ENCODE measurements at regions not wholly inside any gene's neighbourhood (a gene's known extent, or its start where the extent isn't known, plus 50 kb on each side); places are given as distances from the start of the nearest gene placed in this dataset.

DNA sequence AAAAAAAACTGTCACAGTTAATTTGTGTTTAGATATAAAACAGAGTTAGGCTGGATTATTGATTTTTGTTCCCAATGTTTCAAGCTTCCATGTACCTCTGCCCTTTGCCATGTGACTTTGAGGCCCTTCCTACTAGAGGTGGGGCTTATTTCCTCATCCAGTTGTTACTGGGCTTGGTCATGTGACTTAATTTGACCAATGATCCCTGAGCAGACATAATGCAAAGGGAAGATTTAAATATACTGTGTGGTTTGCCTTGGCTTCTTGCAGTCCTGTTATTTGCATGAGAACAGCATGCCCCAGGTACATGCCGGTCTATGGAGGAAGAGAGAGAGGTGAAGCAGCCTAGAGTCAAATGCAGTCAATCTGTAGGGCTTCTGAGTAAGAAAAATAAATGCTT is 347.0 kb downstream of the MIAT start:
- no peak for DNase-seq (ENCODE audit: low read depth)
- TF ChIP-seq, protein P1, sequence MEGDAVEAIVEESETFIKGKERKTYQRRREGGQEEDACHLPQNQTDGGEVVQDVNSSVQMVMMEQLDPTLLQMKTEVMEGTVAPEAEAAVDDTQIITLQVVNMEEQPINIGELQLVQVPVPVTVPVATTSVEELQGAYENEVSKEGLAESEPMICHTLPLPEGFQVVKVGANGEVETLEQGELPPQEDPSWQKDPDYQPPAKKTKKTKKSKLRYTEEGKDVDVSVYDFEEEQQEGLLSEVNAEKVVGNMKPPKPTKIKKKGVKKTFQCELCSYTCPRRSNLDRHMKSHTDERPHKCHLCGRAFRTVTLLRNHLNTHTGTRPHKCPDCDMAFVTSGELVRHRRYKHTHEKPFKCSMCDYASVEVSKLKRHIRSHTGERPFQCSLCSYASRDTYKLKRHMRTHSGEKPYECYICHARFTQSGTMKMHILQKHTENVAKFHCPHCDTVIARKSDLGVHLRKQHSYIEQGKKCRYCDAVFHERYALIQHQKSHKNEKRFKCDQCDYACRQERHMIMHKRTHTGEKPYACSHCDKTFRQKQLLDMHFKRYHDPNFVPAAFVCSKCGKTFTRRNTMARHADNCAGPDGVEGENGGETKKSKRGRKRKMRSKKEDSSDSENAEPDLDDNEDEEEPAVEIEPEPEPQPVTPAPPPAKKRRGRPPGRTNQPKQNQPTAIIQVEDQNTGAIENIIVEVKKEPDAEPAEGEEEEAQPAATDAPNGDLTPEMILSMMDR (IDR thresholded peaks at IDR 0.05; ENCODE audit: low read depth, low read length, missing control alignments), result no peak
- H3K4me3 ChIP-seq (ENCODE audit: low read depth, low read length), result no peak overlapping the region

- TF ChIP-seq, protein P1 (IDR thresholded peaks at IDR 0.05; ENCODE audit: low read depth, low read length, missing control alignments), result no peak
- no peak for DNase-seq (ENCODE audit: low read depth)
- no peak overlapping the region for H3K4me3 ChIP-seq (ENCODE audit: low read depth, low read length)
Observed at GRCh38 chr22:27008454-27008853, 351.1 kb downstream of the MIAT start.

GRCh38 chr22:27011133-27011532 is 353.7 kb downstream of the MIAT start:
- no peak for DNase-seq (ENCODE audit: low read depth)
- TF ChIP-seq, protein P1 (IDR thresholded peaks at IDR 0.05; ENCODE audit: low read depth, low read length, missing control alignments), result no peak
- H3K4me3 ChIP-seq (ENCODE audit: low read depth, low read length), result no peak overlapping the region

GRCh38 chr22:27011717-27012116 is 354.3 kb downstream of the MIAT start:
- TF ChIP-seq, protein P1 (IDR thresholded peaks at IDR 0.05; ENCODE audit: low read depth, low read length, missing control alignments), result no peak
- H3K4me3 ChIP-seq (ENCODE audit: low read depth, low read length), result no peak overlapping the region
- no peak for DNase-seq (ENCODE audit: low read depth)

DNA sequence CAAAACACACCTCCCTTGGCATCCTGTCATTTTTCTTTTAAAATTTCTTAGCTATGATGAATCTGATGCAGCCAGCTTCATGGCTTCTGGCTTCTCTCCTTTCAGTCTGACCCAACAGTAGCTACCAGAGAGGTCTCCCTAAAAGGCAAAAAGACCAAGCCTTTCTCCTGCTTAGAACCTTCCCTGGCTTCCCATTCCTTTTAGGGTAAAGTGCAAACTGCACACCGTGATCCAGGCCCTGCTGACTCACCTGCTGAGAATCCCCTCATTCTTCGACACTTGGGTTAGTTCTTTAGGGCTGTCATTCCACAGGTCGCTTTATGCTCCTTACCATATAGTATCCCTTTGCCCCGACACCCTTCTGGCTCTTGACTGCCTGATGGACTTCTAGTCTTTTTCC is 362.4 kb downstream of the MIAT start:
- TF ChIP-seq, protein P1 (IDR thresholded peaks at IDR 0.05; ENCODE audit: low read depth, low read length, missing control alignments), result no peak
- no peak overlapping the region for H3K4me3 ChIP-seq (ENCODE audit: low read depth, low read length)
- no peak for DNase-seq (ENCODE audit: low read depth)

DNA sequence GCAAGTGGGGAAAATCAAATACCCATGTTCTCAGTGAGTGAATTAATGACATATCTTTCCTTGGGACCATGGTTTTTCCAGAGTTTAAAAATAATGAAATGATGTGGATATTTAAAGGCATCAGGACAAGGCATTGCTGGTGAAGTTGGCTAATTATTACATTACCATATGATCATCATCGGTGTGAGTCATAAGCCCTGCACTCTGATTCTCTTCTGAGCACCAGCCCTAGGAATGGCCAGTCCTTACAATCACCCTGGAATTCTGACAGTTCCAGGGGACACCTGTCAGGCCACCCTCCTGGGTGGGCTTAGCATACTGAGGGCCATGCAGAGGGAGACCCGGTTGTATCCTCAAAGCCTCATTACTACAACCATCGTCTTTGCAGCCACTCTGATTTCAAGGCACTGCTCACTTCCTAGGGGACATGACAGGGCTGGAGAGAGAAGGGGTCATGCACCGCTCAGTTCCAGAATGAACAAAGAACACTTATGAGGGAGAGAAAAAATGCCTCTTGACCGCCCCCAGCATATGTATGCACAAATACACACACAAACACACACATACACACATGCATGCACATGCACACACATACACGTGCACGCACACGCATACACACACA is 365.0 kb downstream of the MIAT start:
- no peak for DNase-seq (ENCODE audit: low read depth)
- H3K4me3 ChIP-seq (ENCODE audit: low read depth, low read length), result no peak overlapping the region
- TF ChIP-seq, protein P1 (IDR thresholded peaks at IDR 0.05; ENCODE audit: low read depth, low read length, missing control alignments), result no peak

DNA sequence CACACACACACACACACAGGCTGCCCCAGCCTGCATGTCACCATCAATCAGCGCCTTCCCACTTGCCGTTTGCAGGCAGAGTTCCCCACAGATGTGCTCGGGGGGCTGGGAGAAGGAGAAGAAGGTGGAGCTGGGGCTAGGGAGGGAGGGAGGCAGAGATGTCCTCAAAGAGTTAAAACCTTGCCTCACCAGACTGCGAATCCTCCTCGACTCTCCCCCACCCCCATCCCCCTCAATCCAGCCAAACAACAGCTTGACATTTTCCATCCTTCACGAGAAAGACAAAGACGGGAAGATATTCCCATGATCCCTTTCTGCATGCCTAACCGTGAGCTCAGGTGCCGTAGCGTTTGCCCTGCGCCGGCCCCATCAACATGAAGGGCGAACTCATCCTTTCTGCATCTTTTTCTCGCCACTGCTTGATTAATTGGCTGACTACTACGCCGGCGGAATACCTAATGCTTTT is 365.5 kb downstream of the MIAT start:
- H3K4me3 ChIP-seq (ENCODE audit: low read depth, low read length), result no peak overlapping the region
- TF ChIP-seq, protein P1 (IDR thresholded peaks at IDR 0.05; ENCODE audit: low read depth, low read length, missing control alignments), result no peak
- no peak for DNase-seq (ENCODE audit: low read depth)
